Breast epithelium (tissue), 3 donors: ENCODE measurements at regions not wholly inside any gene's neighbourhood (a gene's known extent, or its start where the extent isn't known, plus 50 kb on each side); places are given as distances from the start of the nearest gene placed in this dataset.

Experiments used
- POLR2A ChIP-seq: fragments of 450-650 bp; IDR thresholded peaks from one replicate; pipeline ENCODE4 v1.6.1; 2016; ENCODE audit warnings: antibody characterized with exemption, mild to moderate bottlenecking, moderate library complexity
- TF ChIP-seq, protein P1 (sequence below), 3 donors: fragments of 450-650 bp; IDR thresholded peaks; one replicate each; pipeline ENCODE4 v1.5.1; 2016 to 2017; ENCODE audit warnings: antibody characterized with exemption in 3 of 3, mild to moderate bottlenecking in 3 of 3, moderate library complexity in 3 of 3

GRCh38 chr9:116087246-116087645 lies 66.3 kb upstream of the PAPPA start:
- TF ChIP-seq, protein P1, sequence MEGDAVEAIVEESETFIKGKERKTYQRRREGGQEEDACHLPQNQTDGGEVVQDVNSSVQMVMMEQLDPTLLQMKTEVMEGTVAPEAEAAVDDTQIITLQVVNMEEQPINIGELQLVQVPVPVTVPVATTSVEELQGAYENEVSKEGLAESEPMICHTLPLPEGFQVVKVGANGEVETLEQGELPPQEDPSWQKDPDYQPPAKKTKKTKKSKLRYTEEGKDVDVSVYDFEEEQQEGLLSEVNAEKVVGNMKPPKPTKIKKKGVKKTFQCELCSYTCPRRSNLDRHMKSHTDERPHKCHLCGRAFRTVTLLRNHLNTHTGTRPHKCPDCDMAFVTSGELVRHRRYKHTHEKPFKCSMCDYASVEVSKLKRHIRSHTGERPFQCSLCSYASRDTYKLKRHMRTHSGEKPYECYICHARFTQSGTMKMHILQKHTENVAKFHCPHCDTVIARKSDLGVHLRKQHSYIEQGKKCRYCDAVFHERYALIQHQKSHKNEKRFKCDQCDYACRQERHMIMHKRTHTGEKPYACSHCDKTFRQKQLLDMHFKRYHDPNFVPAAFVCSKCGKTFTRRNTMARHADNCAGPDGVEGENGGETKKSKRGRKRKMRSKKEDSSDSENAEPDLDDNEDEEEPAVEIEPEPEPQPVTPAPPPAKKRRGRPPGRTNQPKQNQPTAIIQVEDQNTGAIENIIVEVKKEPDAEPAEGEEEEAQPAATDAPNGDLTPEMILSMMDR (IDR thresholded peaks at IDR 0.05), result no peak
- no peak for TF ChIP-seq POLR2A
